GM23338 (cell line): ENCODE measurements at regions not wholly inside any gene's neighbourhood (a gene's known extent, or its start where the extent isn't known, plus 50 kb on each side); places are given as distances from the start of the nearest gene placed in this dataset.

Experiments used
- ATAC-seq: fragments of 200-7000 bp; cut with Tn5 transposase; 3 replicates; pipeline ENCODE4 v1.9.1; 2020
- DNase-seq: peaks from one replicate; pipeline ENCODE4 v3.0.0-alpha.2; 2015; ENCODE audit warnings: low spot score
- H2AFZ ChIP-seq: fragments of 200-600 bp; sonication (generic); 2 replicates; pipeline ENCODE4 v1.8.0; 2016; ENCODE audit warnings: antibody characterized with exemption, mild to moderate bottlenecking, moderate library complexity
- H3F3A ChIP-seq: fragments of 200-600 bp; sonication (generic); replicated peaks from 2 replicates; pipeline ENCODE4 v1.8.0; 2017; ENCODE audit warnings: antibody characterized with exemption, mixed run types, low read depth
- H3K27ac ChIP-seq: fragments of 200-600 bp; sonication (generic); 2 replicates; pipeline ENCODE4 v1.6.1; 2016; ENCODE audit warnings: low read depth
- H3K27me3 ChIP-seq: fragments of 200-600 bp; sonication (generic); 2 replicates; pipeline ENCODE4 v1.8.0; 2016; ENCODE audit warnings: mild to moderate bottlenecking, mixed run types, moderate library complexity; ENCODE audit not compliant: insufficient read depth
- H3K36me3 ChIP-seq: fragments of 200-600 bp; sonication (generic); 2 replicates; pipeline ENCODE4 v1.8.0; 2016; ENCODE audit warnings: mild to moderate bottlenecking; ENCODE audit not compliant: insufficient read depth
- H3K4me1 ChIP-seq: fragments of 200-600 bp; sonication (generic); 2 replicates; pipeline ENCODE4 v1.8.0; 2016; ENCODE audit warnings: mild to moderate bottlenecking, moderate library complexity; ENCODE audit not compliant: insufficient read depth
- H3K4me2 ChIP-seq: fragments of 200-600 bp; sonication (generic); 2 replicates; pipeline ENCODE4 v1.7.1; 2017; ENCODE audit warnings: mixed run types
- H3K4me3 ChIP-seq: fragments of 200-600 bp; sonication (generic); 2 replicates; pipeline ENCODE4 v1.6.1; 2016; ENCODE audit warnings: mixed run types
- H3K79me2 ChIP-seq: fragments of 200-600 bp; sonication (generic); replicated peaks from 2 replicates; pipeline ENCODE4 v1.8.0; 2017; ENCODE audit warnings: mild to moderate bottlenecking; ENCODE audit not compliant: insufficient read depth
- H3K9me2 ChIP-seq: fragments of 200-600 bp; sonication (generic); 2 replicates; pipeline ENCODE4 v1.8.0; 2017; ENCODE audit not compliant: insufficient read depth
- H4K20me1 ChIP-seq: fragments of 200-600 bp; sonication (generic); replicated peaks from 2 replicates; pipeline ENCODE4 v1.8.0; 2017; ENCODE audit warnings: mild to moderate bottlenecking; ENCODE audit not compliant: insufficient read depth
- H3K27ac Mint-ChIP-seq: 2 replicates; pipeline ENCODE4 v1.8.0; 2020; ENCODE audit warnings: inconsistent platforms, mild to moderate bottlenecking, moderate library complexity, mixed read lengths
- H3K27me3 Mint-ChIP-seq: 3 replicates; pipeline ENCODE4 v1.8.0; 2022; ENCODE audit warnings: low read depth, mild to moderate bottlenecking, moderate library complexity, mixed read lengths, inconsistent platforms; ENCODE audit not compliant: insufficient read depth, poor library complexity
- H3K36me3 Mint-ChIP-seq: 3 replicates; pipeline ENCODE4 v1.8.0; 2021; ENCODE audit warnings: low read depth, mild to moderate bottlenecking, inconsistent platforms, moderate library complexity, mixed read lengths
- H3K4me1 Mint-ChIP-seq: 3 replicates; pipeline ENCODE4 v1.8.0; 2020; ENCODE audit warnings: mild to moderate bottlenecking, inconsistent platforms, mixed read lengths
- H3K4me3 Mint-ChIP-seq: 3 replicates; pipeline ENCODE4 v1.8.0; 2021; ENCODE audit warnings: moderate library complexity, mild to moderate bottlenecking, inconsistent platforms, mixed read lengths
- H3K9me3 Mint-ChIP-seq: 3 replicates; pipeline ENCODE4 v1.8.0; 2020; ENCODE audit warnings: moderate library complexity, mild to moderate bottlenecking, inconsistent platforms, mixed read lengths
- JUNB ChIP-seq: IDR thresholded peaks from one replicate; pipeline ENCODE4 v1.6.1; 2016; ENCODE audit warnings: antibody characterized with exemption; ENCODE audit not compliant: unreplicated experiment
- ZNF114 ChIP-seq: fragments of 250-450 bp; sonication (Bioruptor Pico); IDR thresholded peaks from 2 replicates; pipeline ENCODE4 v1.5.0; 2020; ENCODE audit warnings: mild to moderate bottlenecking, moderate library complexity
- ZNF331 ChIP-seq: fragments of 250-450 bp; sonication (Bioruptor Pico); IDR thresholded peaks from 2 replicates; pipeline ENCODE4 v1.5.0; 2020; ENCODE audit warnings: low read depth, mild to moderate bottlenecking, moderate library complexity
- TF ChIP-seq, protein P1 (sequence below): IDR thresholded peaks from 2 replicates; pipeline ENCODE4 v1.6.1; 2016; ENCODE audit warnings: antibody characterized with exemption
- TF ChIP-seq, protein P2 (sequence below), 2 experiments: fragments of 200-600 bp in 1 of 2; sonication (generic) in 1 of 2; conservative IDR thresholded peaks; 2 replicates each; pipeline versions ENCODE4 v1.5.1 to v1.6.1; 2016 to 2017; ENCODE audit warnings: antibody characterized with exemption in 2 of 2, low read depth in 2 of 2, mild to moderate bottlenecking in 2 of 2, moderate library complexity in 1 of 2
- TF ChIP-seq, protein P3 (sequence below): IDR thresholded peaks from one replicate; pipeline ENCODE4 v1.6.1; 2018; ENCODE audit warnings: antibody characterized with exemption; ENCODE audit not compliant: unreplicated experiment

DNA sequence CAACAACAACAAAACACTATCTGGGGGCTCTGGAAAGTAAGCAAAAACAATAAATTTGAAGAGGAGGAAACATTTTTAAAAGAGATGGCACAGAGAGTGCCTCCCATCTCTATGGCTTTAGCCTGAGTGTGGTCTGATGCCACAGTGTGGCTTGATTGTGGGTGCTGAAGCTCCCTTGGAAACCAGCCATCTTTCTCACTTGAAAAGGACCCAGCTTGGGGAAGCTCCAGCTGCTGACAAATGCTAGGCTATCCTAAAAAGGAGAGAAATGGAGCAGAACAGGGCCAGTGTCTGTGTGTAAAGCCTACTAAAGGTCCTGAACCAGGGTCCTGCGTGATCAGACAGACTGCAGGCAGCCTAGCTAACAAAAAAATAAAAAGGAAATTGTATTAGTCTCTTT is 642.0 kb upstream of the PTBP2 start (continued):
- TF ChIP-seq, protein P1, sequence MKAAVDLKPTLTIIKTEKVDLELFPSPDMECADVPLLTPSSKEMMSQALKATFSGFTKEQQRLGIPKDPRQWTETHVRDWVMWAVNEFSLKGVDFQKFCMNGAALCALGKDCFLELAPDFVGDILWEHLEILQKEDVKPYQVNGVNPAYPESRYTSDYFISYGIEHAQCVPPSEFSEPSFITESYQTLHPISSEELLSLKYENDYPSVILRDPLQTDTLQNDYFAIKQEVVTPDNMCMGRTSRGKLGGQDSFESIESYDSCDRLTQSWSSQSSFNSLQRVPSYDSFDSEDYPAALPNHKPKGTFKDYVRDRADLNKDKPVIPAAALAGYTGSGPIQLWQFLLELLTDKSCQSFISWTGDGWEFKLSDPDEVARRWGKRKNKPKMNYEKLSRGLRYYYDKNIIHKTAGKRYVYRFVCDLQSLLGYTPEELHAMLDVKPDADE, result no peak
- TF ChIP-seq ZNF331 (CRISPR knock-in tag) (no peak), JUNB (no peak)
- TF ChIP-seq, protein P2, sequence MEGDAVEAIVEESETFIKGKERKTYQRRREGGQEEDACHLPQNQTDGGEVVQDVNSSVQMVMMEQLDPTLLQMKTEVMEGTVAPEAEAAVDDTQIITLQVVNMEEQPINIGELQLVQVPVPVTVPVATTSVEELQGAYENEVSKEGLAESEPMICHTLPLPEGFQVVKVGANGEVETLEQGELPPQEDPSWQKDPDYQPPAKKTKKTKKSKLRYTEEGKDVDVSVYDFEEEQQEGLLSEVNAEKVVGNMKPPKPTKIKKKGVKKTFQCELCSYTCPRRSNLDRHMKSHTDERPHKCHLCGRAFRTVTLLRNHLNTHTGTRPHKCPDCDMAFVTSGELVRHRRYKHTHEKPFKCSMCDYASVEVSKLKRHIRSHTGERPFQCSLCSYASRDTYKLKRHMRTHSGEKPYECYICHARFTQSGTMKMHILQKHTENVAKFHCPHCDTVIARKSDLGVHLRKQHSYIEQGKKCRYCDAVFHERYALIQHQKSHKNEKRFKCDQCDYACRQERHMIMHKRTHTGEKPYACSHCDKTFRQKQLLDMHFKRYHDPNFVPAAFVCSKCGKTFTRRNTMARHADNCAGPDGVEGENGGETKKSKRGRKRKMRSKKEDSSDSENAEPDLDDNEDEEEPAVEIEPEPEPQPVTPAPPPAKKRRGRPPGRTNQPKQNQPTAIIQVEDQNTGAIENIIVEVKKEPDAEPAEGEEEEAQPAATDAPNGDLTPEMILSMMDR (conservative IDR thresholded peaks at IDR 0.05; ENCODE audit: low read depth in 2 of 2), result no peak
- TF ChIP-seq, protein P3, sequence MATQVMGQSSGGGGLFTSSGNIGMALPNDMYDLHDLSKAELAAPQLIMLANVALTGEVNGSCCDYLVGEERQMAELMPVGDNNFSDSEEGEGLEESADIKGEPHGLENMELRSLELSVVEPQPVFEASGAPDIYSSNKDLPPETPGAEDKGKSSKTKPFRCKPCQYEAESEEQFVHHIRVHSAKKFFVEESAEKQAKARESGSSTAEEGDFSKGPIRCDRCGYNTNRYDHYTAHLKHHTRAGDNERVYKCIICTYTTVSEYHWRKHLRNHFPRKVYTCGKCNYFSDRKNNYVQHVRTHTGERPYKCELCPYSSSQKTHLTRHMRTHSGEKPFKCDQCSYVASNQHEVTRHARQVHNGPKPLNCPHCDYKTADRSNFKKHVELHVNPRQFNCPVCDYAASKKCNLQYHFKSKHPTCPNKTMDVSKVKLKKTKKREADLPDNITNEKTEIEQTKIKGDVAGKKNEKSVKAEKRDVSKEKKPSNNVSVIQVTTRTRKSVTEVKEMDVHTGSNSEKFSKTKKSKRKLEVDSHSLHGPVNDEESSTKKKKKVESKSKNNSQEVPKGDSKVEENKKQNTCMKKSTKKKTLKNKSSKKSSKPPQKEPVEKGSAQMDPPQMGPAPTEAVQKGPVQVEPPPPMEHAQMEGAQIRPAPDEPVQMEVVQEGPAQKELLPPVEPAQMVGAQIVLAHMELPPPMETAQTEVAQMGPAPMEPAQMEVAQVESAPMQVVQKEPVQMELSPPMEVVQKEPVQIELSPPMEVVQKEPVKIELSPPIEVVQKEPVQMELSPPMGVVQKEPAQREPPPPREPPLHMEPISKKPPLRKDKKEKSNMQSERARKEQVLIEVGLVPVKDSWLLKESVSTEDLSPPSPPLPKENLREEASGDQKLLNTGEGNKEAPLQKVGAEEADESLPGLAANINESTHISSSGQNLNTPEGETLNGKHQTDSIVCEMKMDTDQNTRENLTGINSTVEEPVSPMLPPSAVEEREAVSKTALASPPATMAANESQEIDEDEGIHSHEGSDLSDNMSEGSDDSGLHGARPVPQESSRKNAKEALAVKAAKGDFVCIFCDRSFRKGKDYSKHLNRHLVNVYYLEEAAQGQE, result no peak

DNA sequence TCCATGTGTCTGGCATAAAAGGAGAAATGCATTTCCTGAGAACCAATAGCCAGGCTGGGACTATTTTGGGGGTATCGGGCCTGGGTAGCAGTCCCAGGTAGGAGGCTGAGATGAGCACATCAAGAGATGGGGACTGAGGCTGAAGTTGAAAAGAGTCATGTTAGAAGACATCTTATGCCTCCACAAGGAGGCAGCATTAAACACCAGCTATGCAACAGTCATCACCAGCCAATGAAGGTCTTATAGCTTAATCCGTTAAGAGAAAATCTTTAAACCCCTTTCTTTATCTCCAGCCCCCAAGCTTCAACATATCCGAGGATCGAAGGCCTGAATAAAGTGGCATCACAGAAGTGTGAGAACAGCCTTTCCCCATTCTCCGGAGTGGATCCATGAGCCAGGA is 640.7 kb upstream of the PTBP2 start:
- H2AFZ ChIP-seq, result peak overlapping the region; percentile 66; the same call in 1 of the 2 replicates
- no peaks in the 10 kb centered on the region for H3K27me3 ChIP-seq
- peaks cover 6% of the 10 kb centered on the region for H3K27me3 Mint-ChIP-seq
- peak; percentile 36; the same call in 1 of the 3 replicates for ATAC-seq
- H3K79me2 ChIP-seq, result no peaks in the 10 kb centered on the region
- peaks cover 9% of the 10 kb centered on the region for H3K9me3 Mint-ChIP-seq
- H3K4me2 ChIP-seq, result no peak overlapping the region
- H3K4me3 Mint-ChIP-seq, result no peak overlapping the region
- peak; percentile 33 for DNase-seq
- H3K4me3 ChIP-seq, result no peak overlapping the region
- H3K27ac Mint-ChIP-seq, result no peak overlapping the region
- H3K27ac ChIP-seq, result no peak overlapping the region
- TF ChIP-seq ZNF114 (CRISPR knock-in tag) (no peak), ZNF331 (CRISPR knock-in tag) (no peak)
- TF ChIP-seq, protein P2 (conservative IDR thresholded peaks at IDR 0.05; ENCODE audit: low read depth in 2 of 2), result peak; percentile 32 to 63
- TF ChIP-seq, protein P3, result no peak
- H3K9me2 ChIP-seq, result peaks cover 6% of the 10 kb centered on the region; the same call in 1 of the 2 replicates
- no peaks in the 10 kb centered on the region for H3F3A ChIP-seq
- no peaks in the 10 kb centered on the region for H3K4me1 Mint-ChIP-seq
- peaks cover 6% of the 10 kb centered on the region; the same call in 2 of the 3 replicates for H3K36me3 Mint-ChIP-seq
- H3K4me1 ChIP-seq, result no peaks in the 10 kb centered on the region
- H4K20me1 ChIP-seq, result no peaks in the 10 kb centered on the region
- H3K36me3 ChIP-seq, result no peaks in the 10 kb centered on the region
